GM21529 (cell line): ENCODE measurements at regions not wholly inside any gene's neighbourhood (a gene's known extent, or its start where the extent isn't known, plus 50 kb on each side); places are given as distances from the start of the nearest gene placed in this dataset.

Experiments used
- ATAC-seq: cut with Tn5 transposase; IDR thresholded peaks from one replicate; pipeline ENCODE4 v1.9.1; 2021; ENCODE audit not compliant: unreplicated experiment

GRCh38 chr5:107092695-107093094 lies 578.0 kb downstream of the EFNA5 start:
- ATAC-seq, result no peak

- ATAC-seq, result no peak
Measured at GRCh38 chr5:107090506-107090905, 580.2 kb downstream of the EFNA5 start.

GRCh38 chr5:107088907-107089306 lies 581.8 kb downstream of the EFNA5 start:
- no peak for ATAC-seq

GRCh38 chr5:107085572-107085971 lies 585.2 kb downstream of the EFNA5 start:
- ATAC-seq, result no peak

GRCh38 chr5:107074996-107075395 lies 595.7 kb downstream of the EFNA5 start:
- ATAC-seq, result no peak

GRCh38 chr5:107072967-107073366 lies 597.8 kb downstream of the EFNA5 start:
- ATAC-seq, result no peak

- ATAC-seq, result no peak
Measured at GRCh38 chr5:107072440-107072839, 598.3 kb downstream of the EFNA5 start.

GRCh38 chr5:107068782-107069181 lies 602.0 kb downstream of the EFNA5 start:
- ATAC-seq, result no peak

GRCh38 chr5:107067395-107067794 lies 603.3 kb downstream of the EFNA5 start:
- ATAC-seq, result no peak

- no peak for ATAC-seq
Measured at GRCh38 chr5:107063511-107063910, 607.2 kb downstream of the EFNA5 start.

- ATAC-seq, result no peak
Measured at GRCh38 chr5:107058803-107059202, 611.9 kb downstream of the EFNA5 start.

- ATAC-seq, result no peak
Measured at GRCh38 chr5:107058235-107058634, 612.5 kb downstream of the EFNA5 start.

- no peak for ATAC-seq
Measured at GRCh38 chr5:107056278-107056677, 614.5 kb downstream of the EFNA5 start.

- ATAC-seq, result no peak
Measured at GRCh38 chr5:107047048-107047447, 623.7 kb downstream of the EFNA5 start.

GRCh38 chr5:107043665-107044064 lies 627.1 kb downstream of the EFNA5 start:
- ATAC-seq, result no peak

GRCh38 chr5:107040907-107041306 lies 629.8 kb downstream of the EFNA5 start:
- no peak for ATAC-seq

- no peak for ATAC-seq
Measured at GRCh38 chr5:107032629-107033028, 638.1 kb downstream of the EFNA5 start.

GRCh38 chr5:107028938-107029337 lies 641.8 kb downstream of the EFNA5 start:
- no peak for ATAC-seq

GRCh38 chr5:107025712-107026497 lies 644.8 kb downstream of the EFNA5 start:
- ATAC-seq, result no peak

GRCh38 chr5:107023732-107024131 lies 647.0 kb downstream of the EFNA5 start:
- ATAC-seq, result no peak

GRCh38 chr5:107021575-107021974 lies 649.2 kb downstream of the EFNA5 start:
- ATAC-seq, result no peak

GRCh38 chr5:107020626-107021025 lies 650.1 kb downstream of the EFNA5 start:
- ATAC-seq, result no peak

GRCh38 chr5:107017616-107018015 lies 653.1 kb downstream of the EFNA5 start:
- ATAC-seq, result no peak
